Loucy (cell line): ENCODE measurements at regions not wholly inside any gene's neighbourhood (a gene's known extent, or its start where the extent isn't known, plus 50 kb on each side); places are given as distances from the start of the nearest gene placed in this dataset.

Experiments used
- H2AFZ ChIP-seq: fragments of 200-600 bp; sonication (generic); 2 replicates; pipeline ENCODE4 v1.6.0; 2016; ENCODE audit warnings: antibody characterized with exemption, mild to moderate bottlenecking, low read length, moderate library complexity
- H3F3A ChIP-seq: fragments of 200-600 bp; 2 replicates; pipeline ENCODE4 v1.6.0; 2016; ENCODE audit warnings: antibody characterized with exemption, low read depth, mild to moderate bottlenecking
- H3K27me3 ChIP-seq: fragments of 200-600 bp; sonication (generic); 2 replicates; pipeline ENCODE4 v1.6.1; 2014; ENCODE audit warnings: low read length, mild to moderate bottlenecking; ENCODE audit not compliant: insufficient read depth, poor library complexity, severe bottlenecking
- H3K36me3 ChIP-seq: fragments of 200-600 bp; sonication (generic); 2 replicates; pipeline ENCODE4 v1.6.1; 2016; ENCODE audit warnings: low read length; ENCODE audit not compliant: insufficient read depth
- H3K4me1 ChIP-seq: fragments of 200-600 bp; sonication (generic); 2 replicates; pipeline ENCODE4 v1.5.1; 2014; ENCODE audit warnings: low read length, mild to moderate bottlenecking; ENCODE audit not compliant: insufficient read depth, poor library complexity, severe bottlenecking
- H3K4me2 ChIP-seq: fragments of 200-600 bp; sonication (generic); 2 replicates; pipeline ENCODE4 v1.6.0; 2014; ENCODE audit warnings: antibody characterized with exemption, low read length, low read depth, mild to moderate bottlenecking; ENCODE audit not compliant: poor library complexity, severe bottlenecking
- H3K4me3 ChIP-seq: fragments of 200-600 bp; sonication (generic); 2 replicates; pipeline ENCODE4 v1.5.1; 2014; ENCODE audit warnings: low read length, mild to moderate bottlenecking, mixed read lengths; ENCODE audit not compliant: poor library complexity, severe bottlenecking
- H3K79me2 ChIP-seq: fragments of 200-600 bp; sonication (generic); 2 replicates; pipeline ENCODE4 v1.6.1; 2014; ENCODE audit warnings: low read length; ENCODE audit not compliant: insufficient read depth
- H3K9ac ChIP-seq: fragments of 200-600 bp; sonication (generic); 2 replicates; pipeline ENCODE4 v1.6.0; 2014; ENCODE audit warnings: mild to moderate bottlenecking, low read depth, low read length, moderate library complexity; ENCODE audit not compliant: poor library complexity, severe bottlenecking
- H3K9me2 ChIP-seq: fragments of 200-600 bp; sonication (generic); replicated peaks from 2 replicates; pipeline ENCODE4 v1.6.1; 2016; ENCODE audit warnings: low read depth, low read length, mixed read lengths
- H3K9me3 ChIP-seq: fragments of 200-600 bp; sonication (generic); 2 replicates; pipeline ENCODE4 v1.6.1; 2014; ENCODE audit warnings: mild to moderate bottlenecking, antibody characterized with exemption, low read length, low read depth; ENCODE audit not compliant: insufficient read depth
- H4K20me1 ChIP-seq: fragments of 200-600 bp; sonication (generic); 2 replicates; pipeline ENCODE4 v1.6.0; 2014; ENCODE audit warnings: antibody characterized with exemption, low read length, mild to moderate bottlenecking; ENCODE audit not compliant: insufficient read depth, poor library complexity, severe bottlenecking
- EZH2phosphoT487 ChIP-seq: fragments of 200-600 bp; IDR thresholded peaks from 2 replicates; pipeline ENCODE4 v1.6.1; 2018; ENCODE audit warnings: antibody characterized with exemption, mild to moderate bottlenecking, moderate library complexity, borderline replicate concordance
- TF ChIP-seq, protein P1 (sequence below): fragments of 200-600 bp; sonication (generic); conservative IDR thresholded peaks from 2 replicates; pipeline ENCODE4 v1.5.1; 2014; ENCODE audit warnings: mild to moderate bottlenecking, antibody characterized with exemption, low read length

DNA sequence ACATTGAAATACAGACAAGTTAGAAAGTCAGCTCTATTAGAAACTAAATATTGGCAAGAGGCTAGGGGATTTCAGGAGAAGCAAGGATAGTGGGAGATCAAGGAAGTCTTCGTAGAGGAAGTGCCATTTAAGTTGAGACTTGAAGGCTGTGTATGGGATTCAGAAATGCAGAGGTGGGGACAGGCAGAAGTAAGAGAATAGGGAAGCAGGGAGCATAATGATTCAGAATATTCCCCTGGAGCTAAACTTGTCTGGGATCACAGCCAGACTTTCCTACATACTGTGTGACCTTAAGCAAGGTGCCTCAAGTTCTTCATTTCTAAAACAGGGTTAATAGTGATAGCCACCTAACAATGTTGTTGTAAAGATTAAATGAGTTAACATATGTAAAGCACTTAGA is 108.8 kb downstream of the DDIT4L start:
- Histone ChIP-seq H3K9ac (no peak overlapping the region), H3K9me2 (no peaks in the 10 kb centered on the region), H2AFZ (no peak overlapping the region), H3K4me3 (no peak overlapping the region), H3K79me2 (no peaks in the 10 kb centered on the region), H3K4me2 (no peak overlapping the region), H3K9me3 (no peaks in the 10 kb centered on the region), H3F3A (0 out of 2 replicates have a peak, but pooled peaks cover 3% of the 10 kb centered on the region), H3K4me1 (peaks cover 15% of the 10 kb centered on the region), H4K20me1 (no peaks in the 10 kb centered on the region), H3K27me3 (no peaks in the 10 kb centered on the region), H3K36me3 (no peaks in the 10 kb centered on the region)
- TF ChIP-seq, protein P1, sequence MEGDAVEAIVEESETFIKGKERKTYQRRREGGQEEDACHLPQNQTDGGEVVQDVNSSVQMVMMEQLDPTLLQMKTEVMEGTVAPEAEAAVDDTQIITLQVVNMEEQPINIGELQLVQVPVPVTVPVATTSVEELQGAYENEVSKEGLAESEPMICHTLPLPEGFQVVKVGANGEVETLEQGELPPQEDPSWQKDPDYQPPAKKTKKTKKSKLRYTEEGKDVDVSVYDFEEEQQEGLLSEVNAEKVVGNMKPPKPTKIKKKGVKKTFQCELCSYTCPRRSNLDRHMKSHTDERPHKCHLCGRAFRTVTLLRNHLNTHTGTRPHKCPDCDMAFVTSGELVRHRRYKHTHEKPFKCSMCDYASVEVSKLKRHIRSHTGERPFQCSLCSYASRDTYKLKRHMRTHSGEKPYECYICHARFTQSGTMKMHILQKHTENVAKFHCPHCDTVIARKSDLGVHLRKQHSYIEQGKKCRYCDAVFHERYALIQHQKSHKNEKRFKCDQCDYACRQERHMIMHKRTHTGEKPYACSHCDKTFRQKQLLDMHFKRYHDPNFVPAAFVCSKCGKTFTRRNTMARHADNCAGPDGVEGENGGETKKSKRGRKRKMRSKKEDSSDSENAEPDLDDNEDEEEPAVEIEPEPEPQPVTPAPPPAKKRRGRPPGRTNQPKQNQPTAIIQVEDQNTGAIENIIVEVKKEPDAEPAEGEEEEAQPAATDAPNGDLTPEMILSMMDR = no peak
- no peak for TF ChIP-seq EZH2phosphoT487

GRCh38 chr4:100079264-100079663 is 111.0 kb downstream of the DDIT4L start:
- Histone ChIP-seq H3F3A (0 out of 2 replicates have a peak, but pooled peaks cover 3% of the 10 kb centered on the region), H3K9me3 (no peaks in the 10 kb centered on the region), H3K79me2 (no peaks in the 10 kb centered on the region), H2AFZ (peak overlapping the region; percentile 55), H3K4me2 (peak overlapping the region; percentile 31), H3K4me1 (peaks cover 15% of the 10 kb centered on the region), H3K9me2 (no peaks in the 10 kb centered on the region), H3K36me3 (no peaks in the 10 kb centered on the region), H3K9ac (peak overlapping the region; percentile 7), H3K4me3 (peak overlapping the region; percentile 1), H4K20me1 (no peaks in the 10 kb centered on the region), H3K27me3 (no peaks in the 10 kb centered on the region)
- TF ChIP-seq EZH2phosphoT487 = no peak
- TF ChIP-seq, protein P1 = no peak

DNA sequence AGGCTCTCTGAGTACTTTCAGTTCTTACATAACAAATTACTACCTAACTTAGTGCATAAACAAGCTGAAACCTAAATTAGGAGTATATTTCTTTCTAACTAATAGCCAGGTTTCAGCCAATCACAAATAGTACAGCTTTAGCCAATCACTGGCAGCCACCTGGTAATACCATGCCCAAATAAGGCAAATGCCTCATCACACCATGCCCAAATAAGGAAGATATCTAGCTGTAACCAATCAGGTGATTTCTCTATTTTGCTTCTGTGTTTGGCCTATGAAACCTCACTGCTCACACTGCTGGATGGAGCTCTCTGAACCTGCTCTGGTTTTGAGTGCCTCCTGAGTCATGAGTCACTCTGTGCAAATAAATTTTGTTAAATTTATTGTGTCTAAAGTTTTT is 113.5 kb downstream of the DDIT4L start:
- H4K20me1 ChIP-seq = no peaks in the 10 kb centered on the region
- no peak for TF ChIP-seq EZH2phosphoT487
- TF ChIP-seq, protein P1 = no peak
- peaks cover 15% of the 10 kb centered on the region for H3K4me1 ChIP-seq
- H3K79me2 ChIP-seq = no peaks in the 10 kb centered on the region
- no peak overlapping the region for H3K4me3 ChIP-seq
- H2AFZ ChIP-seq = no peak overlapping the region
- H3K9me2 ChIP-seq = no peaks in the 10 kb centered on the region
- no peaks in the 10 kb centered on the region for H3K36me3 ChIP-seq
- H3F3A ChIP-seq = 0 out of 2 replicates have a peak, but pooled peaks cover 3% of the 10 kb centered on the region
- no peaks in the 10 kb centered on the region for H3K9me3 ChIP-seq
- H3K27me3 ChIP-seq = no peaks in the 10 kb centered on the region
- H3K9ac ChIP-seq = no peak overlapping the region
- H3K4me2 ChIP-seq = no peak overlapping the region
